G401 (cell line): ENCODE measurements at regions not wholly inside any gene's neighbourhood (a gene's known extent, or its start where the extent isn't known, plus 50 kb on each side); places are given as distances from the start of the nearest gene placed in this dataset.
"Not testable (repeated sequence)": the region's sequence is repeated elsewhere in the genome, so short reads cannot be mapped to it uniquely, and the experiment has no call there.

Source experiments
- DNase-seq: peaks from one replicate; pipeline ENCODE4 v3.0.0-alpha.2; 2015; ENCODE audit warnings: low spot score
- in situ Hi-C: cut with HindIII; loops from 2 replicates; pipeline ENCODE4 v1.10.0; 2016; ENCODE audit warnings: low sequenced_read_pairs, mixed read lengths

DNA sequence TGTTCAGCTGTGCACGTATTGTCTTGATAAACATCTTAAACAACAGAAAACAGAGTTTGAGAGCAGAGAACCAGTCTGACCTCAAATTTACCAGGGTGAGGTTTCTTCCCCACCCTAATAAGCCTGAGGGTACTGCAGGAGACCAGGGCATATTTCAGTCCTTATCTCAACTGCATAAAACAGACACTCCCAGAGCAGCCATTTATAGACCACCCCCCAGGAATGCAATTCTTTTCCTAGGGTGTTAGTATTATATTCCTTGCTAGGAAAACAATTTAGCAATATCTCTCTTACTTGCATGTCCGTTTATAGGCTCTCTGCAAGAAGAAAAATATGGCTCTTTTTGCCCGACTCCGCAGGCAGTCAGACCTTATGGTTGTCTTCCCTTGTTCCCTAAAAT, 747.2 kb downstream of the TTLL7 start:
- DNase-seq, in situ Hi-C loops: not testable (repeated sequence)

GRCh38 chr1:83246780-83247179, 752.2 kb downstream of the TTLL7 start:
- in situ Hi-C loops, DNase-seq: not testable (repeated sequence)

GRCh38 chr1:83244832-83245231, 754.1 kb downstream of the TTLL7 start:
- in situ Hi-C loops, DNase-seq: not testable (repeated sequence)

DNA sequence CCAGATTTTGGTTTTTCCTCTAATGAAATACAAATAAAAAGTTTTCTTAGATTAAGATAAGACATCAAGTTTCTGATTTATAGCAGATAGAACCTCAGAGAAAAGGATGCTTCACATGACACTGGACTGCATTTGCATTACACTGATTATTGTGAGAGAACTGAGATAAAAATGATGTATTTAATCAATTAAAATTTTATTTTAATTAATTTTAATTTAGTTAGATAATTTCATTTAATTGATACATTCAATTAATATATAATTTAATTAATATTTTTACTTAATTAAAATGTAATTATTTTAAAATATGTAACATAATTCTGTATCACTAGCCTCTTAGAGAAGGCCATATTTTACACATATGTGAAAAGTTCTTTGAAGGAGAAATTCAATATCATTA, 759.4 kb downstream of the TTLL7 start:
- DNase-seq, in situ Hi-C loops: not testable (repeated sequence)

GRCh38 chr1:83238654-83239053, 760.3 kb downstream of the TTLL7 start:
- in situ Hi-C loops, DNase-seq: not testable (repeated sequence)

DNA sequence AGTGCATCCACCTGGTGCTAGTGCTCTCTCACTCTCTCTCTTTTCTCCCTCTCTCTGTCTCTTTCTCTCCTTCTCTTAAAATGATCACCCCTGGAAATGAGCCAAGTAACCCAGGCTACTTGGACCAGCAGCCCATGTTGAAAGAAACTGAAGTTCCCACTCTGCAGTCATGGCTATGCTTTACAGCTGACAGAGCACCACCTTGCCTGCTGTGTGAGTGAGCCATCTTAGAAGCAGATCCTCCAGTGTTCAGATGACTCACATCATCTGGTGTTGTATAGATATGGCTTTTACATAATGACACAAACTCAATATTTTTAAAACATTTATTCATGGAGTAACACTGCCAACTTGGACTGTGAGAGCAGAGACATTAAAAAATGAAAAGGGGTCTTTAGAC, 779.1 kb downstream of the TTLL7 start:
- DNase-seq, in situ Hi-C loops: not testable (repeated sequence)

DNA sequence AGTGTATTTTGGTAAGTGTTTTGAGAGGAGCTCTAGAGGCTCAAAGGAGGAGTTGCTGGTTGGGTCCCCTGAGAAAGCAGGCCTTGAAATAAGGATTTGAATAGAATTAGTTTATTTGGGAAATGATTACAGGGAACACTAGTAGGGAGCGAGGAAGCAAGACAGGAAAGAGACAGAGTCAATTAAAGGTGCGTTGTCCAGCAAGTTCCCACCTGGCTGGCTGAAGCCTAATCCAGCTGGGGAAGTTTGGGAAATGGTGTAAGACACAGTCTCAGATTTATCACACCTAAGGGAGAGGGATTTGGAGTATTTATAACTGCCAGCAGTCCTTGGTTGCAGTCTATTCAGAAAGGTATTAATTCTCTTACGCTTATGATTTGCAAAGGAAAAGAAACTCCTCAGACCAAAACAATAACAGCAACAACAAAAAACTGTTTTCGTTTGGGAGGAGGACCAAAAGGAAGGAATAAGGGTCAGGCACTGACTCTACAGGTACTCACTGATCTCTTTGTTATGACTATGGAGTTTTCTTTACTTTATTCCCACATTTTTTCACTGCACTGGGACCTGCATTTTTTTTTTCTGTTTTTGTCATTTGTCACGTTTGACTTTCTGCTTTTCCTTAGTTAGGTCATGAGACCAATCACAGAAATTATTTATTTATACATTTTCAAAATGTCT, 780.8 kb downstream of the TTLL7 start:
- DNase-seq, in situ Hi-C loops: not testable (repeated sequence)

DNA sequence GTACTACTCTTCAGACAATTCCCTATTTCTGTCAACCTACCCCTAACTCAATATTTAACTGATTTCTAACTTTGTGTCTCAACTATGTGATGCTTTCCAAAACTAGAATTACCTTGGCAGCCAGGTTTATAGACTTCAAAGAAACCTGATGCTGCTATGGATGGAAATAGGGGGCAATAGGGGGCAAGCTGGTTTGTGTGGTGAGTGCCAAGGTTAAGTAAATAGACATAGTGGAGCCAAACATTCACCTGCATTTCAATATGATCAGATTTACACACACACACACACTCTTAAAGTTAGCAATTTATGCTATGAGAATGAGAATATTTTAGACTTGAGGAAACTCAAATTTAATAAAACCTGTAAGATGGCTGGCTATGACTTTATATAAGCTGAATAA, 784.6 kb downstream of the TTLL7 start:
- DNase-seq, in situ Hi-C loops: not testable (repeated sequence)

- in situ Hi-C loops: not testable (repeated sequence)
Measured at GRCh38 chr1:83213648-83214047, 785.3 kb downstream of the TTLL7 start.

DNA sequence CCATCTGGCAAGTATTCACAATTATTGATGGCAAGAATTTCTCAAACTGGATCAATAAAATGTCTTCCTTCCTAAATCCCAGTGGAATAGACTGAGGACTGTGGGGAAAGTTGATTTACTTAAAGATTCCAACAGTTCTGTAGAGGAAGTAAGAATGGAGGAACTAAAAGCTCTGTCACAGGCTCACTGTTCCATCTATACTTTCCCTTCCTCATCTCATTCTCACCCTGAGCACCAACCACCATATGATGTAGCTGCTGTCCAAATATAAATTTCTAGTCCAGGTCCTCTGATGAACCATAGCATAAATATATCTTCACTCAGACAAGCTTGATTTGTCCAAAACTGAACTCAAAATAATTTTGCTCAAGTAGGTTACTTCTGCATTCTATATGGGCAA, 786.9 kb downstream of the TTLL7 start:
- in situ Hi-C loops, DNase-seq: not testable (repeated sequence)

More at GRCh38 chr1:83213648-83214047, 785.3 kb downstream of the TTLL7 start:
- DNase-seq: not testable (repeated sequence)

DNA sequence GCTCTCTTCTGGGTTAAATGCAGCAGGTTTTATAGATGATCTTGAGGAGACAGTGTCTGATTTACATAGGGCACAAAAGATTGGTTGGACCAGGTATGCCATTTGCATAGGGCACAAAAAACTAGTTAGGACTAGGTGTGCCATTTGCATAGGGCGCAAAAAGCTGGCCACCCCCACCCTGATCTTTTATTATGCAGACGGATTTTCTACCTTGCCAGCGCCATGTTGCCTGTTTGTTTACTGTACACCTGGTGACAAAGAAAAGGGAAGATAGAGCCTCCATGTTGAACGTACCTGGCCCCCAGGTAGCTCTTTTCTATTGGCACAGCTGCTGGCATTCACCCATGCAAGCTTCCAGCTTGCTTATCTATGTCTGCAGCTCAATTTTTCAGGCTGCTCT, 790.4 kb downstream of the TTLL7 start:
- in situ Hi-C loops, DNase-seq: not testable (repeated sequence)

GRCh38 chr1:83194610-83195009, 804.3 kb downstream of the TTLL7 start:
- DNase-seq, in situ Hi-C loops: not testable (repeated sequence)

DNA sequence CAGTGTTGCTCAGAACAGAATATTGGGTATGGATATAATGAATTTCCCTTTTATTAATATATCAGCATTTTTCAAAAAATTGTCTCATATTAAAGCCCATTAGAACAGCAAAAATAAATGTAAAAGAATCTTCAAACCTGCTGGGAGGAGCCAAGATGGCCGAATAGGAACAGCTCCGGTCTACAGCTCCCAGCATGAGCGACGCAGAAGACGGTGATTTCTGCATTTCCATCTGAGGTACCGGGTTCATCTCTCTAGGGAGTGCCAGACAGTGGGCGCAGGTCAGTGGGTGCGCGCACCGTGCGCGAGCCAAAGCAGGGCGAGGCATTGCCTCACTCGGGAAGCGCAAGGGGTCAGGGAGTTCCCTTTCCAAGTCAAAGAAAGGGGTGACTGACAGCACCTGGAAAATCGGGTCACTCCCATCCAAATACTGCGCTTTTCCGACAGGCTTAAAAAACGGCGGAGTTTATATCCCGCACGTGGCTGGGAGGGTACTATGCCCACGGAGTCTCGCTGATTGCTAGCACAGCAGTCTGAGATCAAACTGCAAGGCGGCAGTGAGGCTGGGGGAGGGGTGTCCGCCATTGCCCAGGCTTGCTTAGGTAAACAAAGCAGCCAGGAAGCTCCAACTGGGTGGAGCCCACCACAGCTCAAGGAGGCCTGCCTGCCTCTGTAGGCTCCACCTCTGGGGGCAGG, 816.8 kb downstream of the TTLL7 start:
- DNase-seq, in situ Hi-C loops: not testable (repeated sequence)

DNA sequence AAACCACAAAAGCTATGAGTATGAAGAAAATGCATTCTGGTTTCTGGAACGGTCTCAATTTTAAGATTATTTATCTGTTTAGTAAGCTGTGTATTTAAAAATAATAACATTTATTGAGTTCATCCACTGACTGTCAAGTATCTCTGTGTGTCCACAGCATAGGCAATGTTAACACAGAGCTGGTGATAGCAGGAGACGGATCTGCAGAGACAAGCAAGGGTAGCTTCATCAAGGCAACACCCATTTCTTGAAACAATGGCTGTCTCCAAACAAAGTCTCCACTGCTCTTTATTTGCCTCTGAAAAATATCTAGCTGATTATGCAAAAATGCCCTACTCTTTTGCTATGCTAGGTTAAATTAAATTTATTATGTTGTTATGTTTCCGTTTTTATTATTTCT, 818.3 kb downstream of the TTLL7 start:
- in situ Hi-C loops: not testable (repeated sequence)

DNA sequence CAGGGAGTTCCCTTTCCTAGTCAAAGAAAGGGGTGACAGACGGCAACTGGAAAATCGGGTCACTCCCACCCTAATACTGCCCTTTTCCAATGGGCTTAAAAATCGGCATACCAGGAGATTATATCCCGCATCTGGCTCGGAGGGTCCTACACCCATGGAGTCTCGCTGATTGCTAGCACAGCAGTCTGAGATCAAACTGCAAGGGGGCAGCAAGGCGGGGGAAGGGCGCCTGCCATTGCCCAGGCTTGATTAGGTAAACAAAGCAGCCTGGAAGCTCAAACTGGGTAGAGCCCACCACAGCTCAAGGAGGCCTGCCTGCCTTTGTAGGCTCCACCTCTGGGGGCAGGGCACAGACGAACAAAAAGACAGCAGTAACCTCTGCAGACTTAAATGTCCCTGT, 831.3 kb downstream of the TTLL7 start:
- in situ Hi-C loops: not testable (repeated sequence)

More for the DNA sequence above, 818.3 kb downstream of the TTLL7 start:
- not testable (repeated sequence) for DNase-seq

GRCh38 chr1:83163879-83164475, 835.0 kb downstream of the TTLL7 start:
- in situ Hi-C loops, DNase-seq: not testable (repeated sequence)

More for the DNA sequence above, 831.3 kb downstream of the TTLL7 start:
- not testable (repeated sequence) for DNase-seq

DNA sequence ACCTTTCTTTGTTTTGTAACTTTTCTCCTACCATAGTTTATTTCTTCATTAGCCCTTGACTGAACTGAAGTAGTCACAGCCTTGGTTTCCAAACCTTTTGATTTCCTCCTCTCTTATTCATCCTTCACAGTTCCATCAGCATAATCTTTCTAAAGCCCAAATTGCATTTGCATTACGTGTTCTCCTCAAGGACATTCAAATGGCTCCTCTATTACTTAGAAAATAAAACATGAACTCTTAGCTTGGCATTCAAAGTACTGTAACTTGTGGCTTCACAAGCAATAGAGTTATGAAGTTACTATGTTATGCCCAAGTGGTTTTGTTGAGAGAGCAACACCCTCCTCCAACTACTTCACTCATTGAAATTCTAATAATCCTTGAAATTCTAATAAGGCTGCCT, 840.0 kb downstream of the TTLL7 start:
- in situ Hi-C loops: not testable (repeated sequence)

DNA sequence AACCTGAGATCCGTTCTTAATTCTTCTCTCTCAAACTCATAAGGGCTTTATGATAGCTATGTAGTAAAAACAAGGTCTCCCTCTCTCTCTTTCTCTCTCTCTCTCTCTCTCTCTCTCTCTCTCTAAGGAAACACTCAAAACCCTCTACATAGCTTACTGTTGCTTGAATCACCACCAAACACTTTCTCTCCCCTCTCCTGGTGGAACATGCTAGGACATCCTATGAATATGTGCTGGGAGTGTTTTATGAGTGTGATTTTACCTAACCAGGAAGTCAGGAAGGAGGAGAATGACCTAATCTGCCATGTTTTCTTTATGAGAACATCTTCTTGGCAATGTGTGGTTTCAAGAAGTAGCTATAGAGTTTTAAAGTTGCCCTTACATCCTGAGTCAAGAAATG, 844.6 kb downstream of the TTLL7 start:
- in situ Hi-C loops, DNase-seq: not testable (repeated sequence)

More for the DNA sequence above, 840.0 kb downstream of the TTLL7 start:
- not testable (repeated sequence) for DNase-seq

DNA sequence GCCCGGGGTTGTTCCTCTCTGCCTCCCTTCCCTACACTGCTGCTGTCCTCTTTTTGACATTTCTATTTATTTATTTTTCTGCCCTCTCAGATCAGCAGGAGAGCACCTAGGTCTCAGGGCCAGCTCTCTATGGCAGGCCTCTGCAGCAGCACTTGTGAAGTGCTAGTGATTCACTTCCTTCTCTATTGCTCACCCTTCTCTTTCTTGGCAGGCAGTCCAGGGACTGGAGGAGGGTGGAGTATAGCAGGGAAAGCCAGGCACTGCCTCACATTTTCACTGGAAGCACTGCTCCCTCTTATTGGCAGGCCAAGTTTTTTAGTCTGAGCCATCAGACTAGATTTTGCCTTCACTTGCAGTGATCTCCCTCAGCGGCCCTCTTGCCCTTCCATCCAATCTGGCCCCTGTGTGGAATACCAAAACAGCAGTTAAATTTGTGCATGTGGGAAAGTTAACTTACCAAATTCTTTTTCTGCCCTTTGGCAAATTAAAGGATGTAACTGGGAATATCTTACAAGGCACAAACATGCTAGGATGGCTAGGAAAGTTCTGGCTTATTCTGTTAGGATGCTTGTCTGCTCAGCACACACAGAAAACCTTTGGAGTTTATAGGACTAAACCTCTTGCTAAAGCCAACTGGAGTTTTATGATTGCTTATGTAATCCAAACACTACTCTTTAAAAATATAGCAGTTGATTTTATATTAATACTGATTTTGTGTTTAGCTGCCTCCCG, 847.6 kb downstream of the TTLL7 start:
- in situ Hi-C loops, DNase-seq: not testable (repeated sequence)
